OCI-LY1 (cell line): ENCODE measurements at regions not wholly inside any gene's neighbourhood (a gene's known extent, or its start where the extent isn't known, plus 50 kb on each side); places are given as distances from the start of the nearest gene placed in this dataset.
"Not testable (repeated sequence)": the region's sequence is repeated elsewhere in the genome, so short reads cannot be mapped to it uniquely, and the experiment has no call there.

Source experiments
- H2AFZ ChIP-seq: fragments of 200-600 bp; sonication (generic), shearing (Covaris generic); 2 replicates; pipeline ENCODE4 v1.6.0; 2014; ENCODE audit warnings: antibody characterized with exemption, mild to moderate bottlenecking, low read length
- H3F3A ChIP-seq: fragments of 200-600 bp; sonication (generic), shearing (Covaris generic); 2 replicates; pipeline ENCODE4 v1.6.0; 2014; ENCODE audit warnings: mild to moderate bottlenecking, antibody characterized with exemption, low read length, moderate library complexity; ENCODE audit not compliant: insufficient read depth
- H3K27ac ChIP-seq: fragments of 200-600 bp; sonication (generic); 2 replicates; pipeline ENCODE4 v1.5.1; 2014; ENCODE audit warnings: low read length, mixed run types, mild to moderate bottlenecking, low read depth; ENCODE audit not compliant: poor library complexity, severe bottlenecking
- H3K27me3 ChIP-seq: fragments of 200-600 bp; sonication (generic); 2 replicates; pipeline ENCODE4 v1.6.0; 2014; ENCODE audit warnings: antibody characterized with exemption, mild to moderate bottlenecking, low read length, moderate library complexity; ENCODE audit not compliant: insufficient read depth
- H3K36me3 ChIP-seq: fragments of 200-600 bp; sonication (generic); 2 replicates; pipeline ENCODE4 v1.6.1; 2014; ENCODE audit warnings: mild to moderate bottlenecking, antibody characterized with exemption, low read length, moderate library complexity, mixed read lengths; ENCODE audit not compliant: insufficient read depth
- H3K4me1 ChIP-seq: fragments of 200-600 bp; sonication (generic); 2 replicates; pipeline ENCODE4 v1.5.1; 2014; ENCODE audit warnings: mild to moderate bottlenecking, low read length, moderate library complexity; ENCODE audit not compliant: insufficient read depth, severe bottlenecking
- H3K4me2 ChIP-seq: fragments of 200-600 bp; sonication (generic), shearing (Covaris generic); 2 replicates; pipeline ENCODE4 v1.6.1; 2014; ENCODE audit warnings: low read length
- H3K4me3 ChIP-seq: fragments of 200-600 bp; sonication (generic); 2 replicates; pipeline ENCODE4 v1.5.1; 2014; ENCODE audit warnings: low read length, low read depth, mild to moderate bottlenecking, mixed read lengths; ENCODE audit not compliant: poor library complexity, severe bottlenecking
- H3K79me2 ChIP-seq: fragments of 200-600 bp; shearing (Covaris generic); 2 replicates; pipeline ENCODE4 v1.6.1; 2016; ENCODE audit warnings: mixed run types, low read length, mixed read lengths; ENCODE audit not compliant: insufficient read depth
- H3K9ac ChIP-seq: fragments of 200-600 bp; sonication (generic), shearing (Covaris generic); 2 replicates; pipeline ENCODE4 v1.6.1; 2014; ENCODE audit warnings: mild to moderate bottlenecking, low read length, mixed read lengths
- H3K9me2 ChIP-seq: fragments of 200-600 bp; sonication (generic), shearing (Covaris generic); 2 replicates; pipeline ENCODE4 v1.6.1; 2014; ENCODE audit warnings: low read depth, mild to moderate bottlenecking, low read length, mixed read lengths
- H3K9me3 ChIP-seq: fragments of 200-600 bp; shearing (Covaris generic); 2 replicates; pipeline ENCODE4 v1.6.1; 2014; ENCODE audit warnings: low read length, mixed read lengths
- H4K20me1 ChIP-seq: fragments of 200-600 bp; sonication (generic), shearing (Covaris generic); 2 replicates; pipeline ENCODE4 v1.6.0; 2016; ENCODE audit warnings: mild to moderate bottlenecking, low read length; ENCODE audit not compliant: insufficient read depth
- CTCF ChIP-seq: fragments of 200-600 bp; sonication (generic), shearing (Covaris generic); IDR thresholded peaks from 2 replicates; pipeline ENCODE4 v1.5.1; 2017; ENCODE audit warnings: mild to moderate bottlenecking, antibody characterized with exemption, low read length, moderate library complexity, mixed read lengths
- EZH2 ChIP-seq: fragments of 200-600 bp; sonication (generic), shearing (Covaris generic); IDR thresholded peaks from 2 replicates; pipeline ENCODE4 v1.8.0; 2017; ENCODE audit warnings: borderline replicate concordance, mixed run types, mild to moderate bottlenecking, antibody characterized with exemption, low read length, moderate library complexity, mixed read lengths

GRCh38 chr14:57058319-57058718 lies 210.4 kb downstream of the EXOC5 start:
- Histone ChIP-seq H3K9me2 (no peaks in the 10 kb centered on the region), H3F3A (no peaks in the 10 kb centered on the region), H3K79me2 (no peaks in the 10 kb centered on the region), H3K9me3 (no peaks in the 10 kb centered on the region), H4K20me1 (no peaks in the 10 kb centered on the region), H3K27me3 (no peaks in the 10 kb centered on the region), H3K27ac (no peak overlapping the region), H3K4me3 (no peak overlapping the region), H3K36me3 (no peaks in the 10 kb centered on the region), H2AFZ (no peak overlapping the region), H3K9ac (no peak overlapping the region), H3K4me2 (no peak overlapping the region), H3K4me1 (no peaks in the 10 kb centered on the region)
- TF ChIP-seq CTCF = no peak
- TF ChIP-seq EZH2 = no peak

- Histone ChIP-seq H3K9me3 (no peaks in the 10 kb centered on the region), H3K36me3 (no peaks in the 10 kb centered on the region), H3K9ac (no peak overlapping the region), H3K4me3 (no peak overlapping the region), H3K27ac (no peak overlapping the region), H3K79me2 (no peaks in the 10 kb centered on the region), H3F3A (no peaks in the 10 kb centered on the region), H3K27me3 (no peaks in the 10 kb centered on the region), H3K4me2 (no peak overlapping the region), H2AFZ (no peak overlapping the region), H3K4me1 (no peaks in the 10 kb centered on the region), H3K9me2 (no peaks in the 10 kb centered on the region), H4K20me1 (no peaks in the 10 kb centered on the region)
- no peak for TF ChIP-seq EZH2
- no peak for TF ChIP-seq CTCF
Measured at GRCh38 chr14:57057803-57058202, 210.9 kb downstream of the EXOC5 start.

- not testable (repeated sequence) for H3K79me2 ChIP-seq, H3K4me1 ChIP-seq, H3K9me3 ChIP-seq, H2AFZ ChIP-seq, H3K27me3 ChIP-seq, H3K36me3 ChIP-seq, H3K9me2 ChIP-seq, H4K20me1 ChIP-seq, H3K27ac ChIP-seq, H3K4me2 ChIP-seq, H3F3A ChIP-seq, H3K9ac ChIP-seq, H3K4me3 ChIP-seq
Measured at GRCh38 chr14:57056522-57056921, 212.2 kb downstream of the EXOC5 start.

- H3K9me2 ChIP-seq = no peaks in the 10 kb centered on the region
- H3K27ac ChIP-seq = no peak overlapping the region
- no peak overlapping the region for H3K4me2 ChIP-seq
- no peak overlapping the region for H2AFZ ChIP-seq
- no peak overlapping the region for H3K9ac ChIP-seq
- H3K9me3 ChIP-seq = no peaks in the 10 kb centered on the region
- H3K4me3 ChIP-seq = no peak overlapping the region
- H3K4me1 ChIP-seq = no peaks in the 10 kb centered on the region
- no peaks in the 10 kb centered on the region for H3K27me3 ChIP-seq
- no peaks in the 10 kb centered on the region for H3F3A ChIP-seq
- no peaks in the 10 kb centered on the region for H4K20me1 ChIP-seq
- no peaks in the 10 kb centered on the region for H3K36me3 ChIP-seq
- TF ChIP-seq EZH2 = no peak
- no peak for TF ChIP-seq CTCF
- H3K79me2 ChIP-seq = no peaks in the 10 kb centered on the region
Measured at GRCh38 chr14:57052705-57053302, 215.9 kb downstream of the EXOC5 start.
